HG02852 (cell line): ENCODE measurements at regions not wholly inside any gene's neighbourhood (a gene's known extent, or its start where the extent isn't known, plus 50 kb on each side); places are given as distances from the start of the nearest gene placed in this dataset.

Experiments
- ATAC-seq: cut with Tn5 transposase; IDR thresholded peaks from one replicate; pipeline ENCODE4 v1.9.1; 2021; ENCODE audit warnings: mild to moderate bottlenecking, moderate library complexity; ENCODE audit not compliant: unreplicated experiment

- no peak for ATAC-seq
These were observed 980.5 kb downstream of the FLRT2 start for GRCh38 chr14:86510491-86510890.

- ATAC-seq = no peak
These were observed 975.9 kb downstream of the FLRT2 start for GRCh38 chr14:86505808-86506207.

GRCh38 chr14:86501611-86502010 is 971.7 kb downstream of the FLRT2 start:
- no peak for ATAC-seq

GRCh38 chr14:86491743-86492142 is 961.8 kb downstream of the FLRT2 start:
- no peak for ATAC-seq

- ATAC-seq = no peak
These were observed 951.2 kb downstream of the FLRT2 start for GRCh38 chr14:86481104-86481503.

- ATAC-seq = no peak
These were observed 934.4 kb downstream of the FLRT2 start for GRCh38 chr14:86464341-86464740.

GRCh38 chr14:86462193-86462753 is 932.3 kb downstream of the FLRT2 start:
- ATAC-seq = no peak

- no peak for ATAC-seq
These were observed 927.7 kb downstream of the FLRT2 start for GRCh38 chr14:86457481-86458135.

- ATAC-seq = no peak
These were observed 920.1 kb downstream of the FLRT2 start for GRCh38 chr14:86450085-86450484.

- no peak for ATAC-seq
These were observed 912.2 kb downstream of the FLRT2 start for GRCh38 chr14:86442135-86442534.

- no peak for ATAC-seq
These were observed 900.9 kb downstream of the FLRT2 start for GRCh38 chr14:86430853-86431252.

- ATAC-seq = no peak
These were observed 893.3 kb downstream of the FLRT2 start for GRCh38 chr14:86423214-86423613.

GRCh38 chr14:86420131-86420530 is 890.2 kb downstream of the FLRT2 start:
- ATAC-seq = no peak

GRCh38 chr14:86414146-86414545 is 884.2 kb downstream of the FLRT2 start:
- ATAC-seq = no peak

- ATAC-seq = no peak
These were observed 875.2 kb downstream of the FLRT2 start for GRCh38 chr14:86404989-86405649.

GRCh38 chr14:86404425-86404824 is 874.5 kb downstream of the FLRT2 start:
- ATAC-seq = no peak

GRCh38 chr14:86402545-86402944 is 872.6 kb downstream of the FLRT2 start:
- no peak for ATAC-seq

- ATAC-seq = no peak
These were observed 861.1 kb downstream of the FLRT2 start for GRCh38 chr14:86391085-86391484.

- ATAC-seq = no peak
These were observed 858.3 kb downstream of the FLRT2 start for GRCh38 chr14:86388216-86388615.

- no peak for ATAC-seq
These were observed 843.9 kb downstream of the FLRT2 start for GRCh38 chr14:86373886-86374285.

- ATAC-seq = no peak
These were observed 842.5 kb downstream of the FLRT2 start for GRCh38 chr14:86372402-86372801.

- ATAC-seq = no peak
These were observed 834.7 kb downstream of the FLRT2 start for GRCh38 chr14:86364634-86365033.
